NB4 (cell line): ENCODE measurements at regions not wholly inside any gene's neighbourhood (a gene's known extent, or its start where the extent isn't known, plus 50 kb on each side); places are given as distances from the start of the nearest gene placed in this dataset.

Source experiments
- DNase-seq: peaks from one replicate; pipeline ENCODE4 v3.0.0; 2010; ENCODE audit warnings: low read depth
- H3K4me3 ChIP-seq: one replicate; pipeline ENCODE4 v1.5.1; 2011; ENCODE audit warnings: mild to moderate bottlenecking, low read depth, low read length, moderate library complexity
- CTCF ChIP-seq: IDR thresholded peaks from one replicate; pipeline ENCODE4 v1.5.1; 2012; ENCODE audit warnings: low read depth, low read length
- MAX ChIP-seq: IDR thresholded peaks from 2 replicates; pipeline ENCODE4 v1.6.1; 2011; ENCODE audit warnings: low read depth, low read length
- MYC ChIP-seq: IDR thresholded peaks from 2 replicates; pipeline ENCODE4 v1.6.1; 2011; ENCODE audit warnings: low read depth, low read length
- POLR2A ChIP-seq: IDR thresholded peaks from 2 replicates; pipeline ENCODE4 v1.6.1; 2011; ENCODE audit warnings: mild to moderate bottlenecking; ENCODE audit not compliant: insufficient read length; ENCODE audit errors: extremely low read depth

- DNase-seq = no peak
- TF ChIP-seq MAX = no peak
- TF ChIP-seq POLR2A = no peak
- no peak for TF ChIP-seq MYC
- TF ChIP-seq CTCF = no peak
- H3K4me3 ChIP-seq = no peak overlapping the region
These were observed 194.3 kb downstream of the PALM2AKAP2 start for GRCh38 chr9:109974143-109974917.

GRCh38 chr9:109974918-109975276, 194.9 kb downstream of the PALM2AKAP2 start:
- TF ChIP-seq MYC = no peak
- DNase-seq = no peak
- H3K4me3 ChIP-seq = no peak overlapping the region

- H3K4me3 ChIP-seq = no peak overlapping the region
- no peak for DNase-seq
- TF ChIP-seq CTCF (no peak), MYC (no peak), MAX (no peak), POLR2A (no peak)
These were observed 195.7 kb downstream of the PALM2AKAP2 start for GRCh38 chr9:109975574-109976295.

- TF ChIP-seq POLR2A (no peak), CTCF (no peak), MYC (no peak)
- no peak for DNase-seq
- H3K4me3 ChIP-seq = no peak overlapping the region
These were observed 196.3 kb downstream of the PALM2AKAP2 start for GRCh38 chr9:109976303-109976702.

- no peak overlapping the region for H3K4me3 ChIP-seq
- DNase-seq = no peak
- TF ChIP-seq POLR2A (no peak), CTCF (no peak), MAX (no peak), MYC (no peak)
These were observed 197.5 kb downstream of the PALM2AKAP2 start for GRCh38 chr9:109977521-109977920.

GRCh38 chr9:109981091-109981490, 201.1 kb downstream of the PALM2AKAP2 start:
- TF ChIP-seq CTCF (no peak), POLR2A (no peak), MYC (no peak), MAX (no peak)
- no peak overlapping the region for H3K4me3 ChIP-seq
- no peak for DNase-seq
